B cell (primary cell): ENCODE measurements at regions not wholly inside any gene's neighbourhood (a gene's known extent, or its start where the extent isn't known, plus 50 kb on each side); places are given as distances from the start of the nearest gene placed in this dataset.

Experiments
- CTCF ChIP-seq: fragments of 200-600 bp; IDR thresholded peaks from one replicate; pipeline ENCODE4 v1.8.0; 2022; ENCODE audit warnings: antibody characterized with exemption, mild to moderate bottlenecking
- EZH2 ChIP-seq: IDR thresholded peaks from 2 replicates; pipeline ENCODE4 v1.6.1; 2012; ENCODE audit warnings: borderline replicate concordance, low read depth, mild to moderate bottlenecking, moderate library complexity, low read length; ENCODE audit not compliant: insufficient read depth, poor library complexity, severe bottlenecking

- TF ChIP-seq CTCF: no peak
- TF ChIP-seq EZH2: no peak
Measured at GRCh38 chr3:111485086-111485485, 56.9 kb upstream of the CD96 start.
